Activated CD4-positive, alpha-beta memory T cell treated with anti-CD3 and anti-CD28 coated beads, Interleukin-2, amount 10 ng/mL, durations not matched to agents 7 days and 5 days (primary cell): ENCODE measurements at regions not wholly inside any gene's neighbourhood (a gene's known extent, or its start where the extent isn't known, plus 50 kb on each side); places are given as distances from the start of the nearest gene placed in this dataset.

Experiments
- CTCF ChIA-PET: fragments of 350-600 bp; sonication (Branson Sonifier 250); formaldehyde crosslinking; loops from one replicate; lab custom pipeline; 2021; ENCODE audit warnings: antibody characterized with exemption, inconsistent platforms; lab: Charles Lee
- POLR2A ChIA-PET: fragments of 350-600 bp; sonication (Branson Sonifier 250); formaldehyde crosslinking; loops from one replicate; lab custom pipeline; 2021; ENCODE audit warnings: antibody characterized with exemption; lab: Charles Lee
- DNase-seq: peaks from one replicate; pipeline ENCODE4 v3.0.0-alpha.2; 2020
- H3K27ac Mint-ChIP-seq: one replicate; pipeline ENCODE4 v1.8.0; 2021; ENCODE audit warnings: mild to moderate bottlenecking, mixed read lengths
- H3K27me3 Mint-ChIP-seq: one replicate; pipeline ENCODE4 v1.8.0; 2021; ENCODE audit warnings: mixed read lengths
- H3K36me3 Mint-ChIP-seq: one replicate; pipeline ENCODE4 v1.8.0; 2021; ENCODE audit warnings: low read depth, mixed read lengths
- H3K4me1 Mint-ChIP-seq: one replicate; pipeline ENCODE4 v1.8.0; 2021; ENCODE audit warnings: mixed read lengths
- H3K4me3 Mint-ChIP-seq: one replicate; pipeline ENCODE4 v1.8.0; 2021; ENCODE audit warnings: mild to moderate bottlenecking, mixed read lengths
- H3K9me3 Mint-ChIP-seq: one replicate; pipeline ENCODE4 v1.8.0; 2021; ENCODE audit warnings: mixed read lengths

GRCh38 chr1:98057236-98057910, 136.5 kb upstream of the DPYD start:
- Mint-ChIP-seq H3K27ac (no peak overlapping the region), H3K4me1 (peaks cover 13% of the 10 kb centered on the region), H3K4me3 (no peak overlapping the region), H3K9me3 (no peaks in the 10 kb centered on the region), H3K27me3 (peaks cover 61% of the 10 kb centered on the region), H3K36me3 (peaks cover 3% of the 10 kb centered on the region)
- POLR2A ChIA-PET: no interaction called here
- CTCF ChIA-PET: interaction anchor here (1.6 kb wide), 1 partner anchor 9 kb away, joined by 4 read pairs; no protein-coding TSS in a partner anchor
- no peak for DNase-seq

- Mint-ChIP-seq H3K36me3 (peaks cover 3% of the 10 kb centered on the region), H3K4me3 (no peak overlapping the region), H3K27ac (no peak overlapping the region), H3K4me1 (peaks cover 13% of the 10 kb centered on the region), H3K9me3 (no peaks in the 10 kb centered on the region), H3K27me3 (peaks cover 63% of the 10 kb centered on the region)
- ChIA-PET CTCF (interaction anchor here (0.9 to 1.6 kb wide), 2 partner anchors 9 to 136 kb away, joined by 3 to 4 read pairs; partner anchors contain the start of gene DPYD), POLR2A (no interaction called here)
- no peak for DNase-seq
These were observed 135.9 kb upstream of the DPYD start for GRCh38 chr1:98056781-98057180.

- no peak for DNase-seq
- peaks cover 66% of the 10 kb centered on the region for H3K27me3 Mint-ChIP-seq
- H3K4me3 Mint-ChIP-seq: no peak overlapping the region
- peaks cover 3% of the 10 kb centered on the region for H3K36me3 Mint-ChIP-seq
- H3K9me3 Mint-ChIP-seq: no peaks in the 10 kb centered on the region
- ChIA-PET POLR2A (no interaction called here), CTCF (interaction anchor here (1.1 to 1.6 kb wide), 2 partner anchors 9 to 33 kb away, joined by 3 read pairs; no protein-coding TSS in a partner anchor)
- H3K27ac Mint-ChIP-seq: no peak overlapping the region
- H3K4me1 Mint-ChIP-seq: peaks cover 13% of the 10 kb centered on the region
These were observed 134.6 kb upstream of the DPYD start for GRCh38 chr1:98055457-98055856.

- Mint-ChIP-seq H3K27me3 (peaks cover 67% of the 10 kb centered on the region), H3K4me3 (peak overlapping the region; percentile 31), H3K36me3 (peaks cover 3% of the 10 kb centered on the region), H3K4me1 (peaks cover 13% of the 10 kb centered on the region), H3K9me3 (no peaks in the 10 kb centered on the region), H3K27ac (no peak overlapping the region)
- ChIA-PET POLR2A (no interaction called here), CTCF (interaction anchor here (1.1 to 2.0 kb wide), 3 partner anchors 9 to 916 kb away, joined by 3 to 6 read pairs (median 3); no protein-coding TSS in a partner anchor)
- DNase-seq: no peak
These were observed 134.0 kb upstream of the DPYD start for GRCh38 chr1:98054786-98055185.

GRCh38 chr1:98054367-98054701, 133.5 kb upstream of the DPYD start:
- peaks cover 69% of the 10 kb centered on the region for H3K27me3 Mint-ChIP-seq
- H3K4me3 Mint-ChIP-seq: peak overlapping the region; percentile 31
- DNase-seq: no peak
- CTCF ChIA-PET: interaction anchor here (0.9 to 2.0 kb wide), 9 partner anchors 10 to 1089 kb away, joined by 3 to 18 read pairs (median 3); no protein-coding TSS in a partner anchor
- H3K27ac Mint-ChIP-seq: no peak overlapping the region
- peaks cover 17% of the 10 kb centered on the region for H3K4me1 Mint-ChIP-seq
- no peaks in the 10 kb centered on the region for H3K9me3 Mint-ChIP-seq
- POLR2A ChIA-PET: no interaction called here
- peaks cover 3% of the 10 kb centered on the region for H3K36me3 Mint-ChIP-seq

- Mint-ChIP-seq H3K36me3 (peaks cover 3% of the 10 kb centered on the region), H3K27me3 (peaks cover 71% of the 10 kb centered on the region), H3K4me3 (peak overlapping the region; percentile 58), H3K4me1 (peaks cover 23% of the 10 kb centered on the region), H3K9me3 (no peaks in the 10 kb centered on the region), H3K27ac (no peak overlapping the region)
- CTCF ChIA-PET: interaction anchor here (0.7 to 2.0 kb wide), 11 partner anchors 10 to 1089 kb away, joined by 3 to 18 read pairs (median 4); partner anchors contain the start of gene DPYD
- DNase-seq: peak; percentile 64
- POLR2A ChIA-PET: no interaction called here
These were observed 132.9 kb upstream of the DPYD start for GRCh38 chr1:98053471-98054366.

GRCh38 chr1:98051065-98051675, 130.3 kb upstream of the DPYD start:
- peaks cover 3% of the 10 kb centered on the region for H3K36me3 Mint-ChIP-seq
- POLR2A ChIA-PET: no interaction called here
- CTCF ChIA-PET: interaction anchor here (1.1 to 1.6 kb wide), 7 partner anchors 9 to 808 kb away, joined by 3 to 7 read pairs (median 3); no protein-coding TSS in a partner anchor
- no peak overlapping the region for H3K27ac Mint-ChIP-seq
- peak; percentile 81 for DNase-seq
- peaks cover 73% of the 10 kb centered on the region for H3K27me3 Mint-ChIP-seq
- peaks cover 34% of the 10 kb centered on the region for H3K4me1 Mint-ChIP-seq
- no peaks in the 10 kb centered on the region for H3K9me3 Mint-ChIP-seq
- H3K4me3 Mint-ChIP-seq: no peak overlapping the region

- CTCF ChIA-PET: interaction anchor here (0.6 to 1.1 kb wide), 2 partner anchors 11 to 60 kb away, joined by 3 to 4 read pairs; no protein-coding TSS in a partner anchor
- no peak overlapping the region for H3K27ac Mint-ChIP-seq
These were observed 128.7 kb upstream of the DPYD start for GRCh38 chr1:98049370-98050135.

GRCh38 chr1:98048751-98049325, 128.0 kb upstream of the DPYD start:
- H3K4me3 Mint-ChIP-seq: peak overlapping the region; percentile 6
- H3K9me3 Mint-ChIP-seq: no peaks in the 10 kb centered on the region
- CTCF ChIA-PET: interaction anchor here (0.6 to 1.6 kb wide), 5 partner anchors 12 to 420 kb away, joined by 3 to 5 read pairs (median 4); no protein-coding TSS in a partner anchor
- peaks cover 73% of the 10 kb centered on the region for H3K27me3 Mint-ChIP-seq
- POLR2A ChIA-PET: interaction anchor here (2.7 kb wide), 1 partner anchor 129 kb away, joined by 24 read pairs; the partner anchor contains the start of gene DPYD
- DNase-seq: no peak
- H3K36me3 Mint-ChIP-seq: peaks cover 3% of the 10 kb centered on the region
- peaks cover 46% of the 10 kb centered on the region for H3K4me1 Mint-ChIP-seq
- H3K27ac Mint-ChIP-seq: no peak overlapping the region

More at GRCh38 chr1:98049370-98050135, 128.7 kb upstream of the DPYD start:
- POLR2A ChIA-PET: no interaction called here
- DNase-seq: no peak
- no peak overlapping the region for H3K4me3 Mint-ChIP-seq
- no peaks in the 10 kb centered on the region for H3K9me3 Mint-ChIP-seq
- peaks cover 3% of the 10 kb centered on the region for H3K36me3 Mint-ChIP-seq
- peaks cover 68% of the 10 kb centered on the region for H3K27me3 Mint-ChIP-seq
- H3K4me1 Mint-ChIP-seq: peaks cover 44% of the 10 kb centered on the region

GRCh38 chr1:98048244-98048643, 127.4 kb upstream of the DPYD start:
- no peak overlapping the region for H3K27ac Mint-ChIP-seq
- ChIA-PET POLR2A (interaction anchor here (2.7 kb wide), 1 partner anchor 128 kb away, joined by 24 read pairs; the partner anchor contains the start of gene DPYD), CTCF (interaction anchor here (0.9 to 1.6 kb wide), 6 partner anchors 9 to 421 kb away, joined by 3 to 5 read pairs (median 4); partner anchors contain the start of gene DPYD)
- H3K4me1 Mint-ChIP-seq: peaks cover 42% of the 10 kb centered on the region
- no peaks in the 10 kb centered on the region for H3K9me3 Mint-ChIP-seq
- peaks cover 73% of the 10 kb centered on the region for H3K27me3 Mint-ChIP-seq
- peak overlapping the region; percentile 9 for H3K4me3 Mint-ChIP-seq
- H3K36me3 Mint-ChIP-seq: peaks cover 3% of the 10 kb centered on the region
- peak; percentile 78 for DNase-seq

GRCh38 chr1:98047171-98047570, 126.3 kb upstream of the DPYD start:
- DNase-seq: no peak
- no peaks in the 10 kb centered on the region for H3K9me3 Mint-ChIP-seq
- no peaks in the 10 kb centered on the region for H3K36me3 Mint-ChIP-seq
- peaks cover 37% of the 10 kb centered on the region for H3K4me1 Mint-ChIP-seq
- peaks cover 70% of the 10 kb centered on the region for H3K27me3 Mint-ChIP-seq
- CTCF ChIA-PET: interaction anchor here (0.8 to 1.6 kb wide), 4 partner anchors 126 to 184 kb away, joined by 3 to 5 read pairs (median 4); partner anchors contain the start of gene DPYD
- H3K4me3 Mint-ChIP-seq: no peak overlapping the region
- no peak overlapping the region for H3K27ac Mint-ChIP-seq
- POLR2A ChIA-PET: interaction anchor here (2.7 kb wide), 1 partner anchor 127 kb away, joined by 24 read pairs; the partner anchor contains the start of gene DPYD
